Stimulated activated CD8-positive, alpha-beta memory T cell treated with anti-CD3 and anti-CD28 coated beads, Interleukin-7, amount 100 ng/mL, for 24 hours (primary cell): ENCODE measurements at regions not wholly inside any gene's neighbourhood (a gene's known extent, or its start where the extent isn't known, plus 50 kb on each side); places are given as distances from the start of the nearest gene placed in this dataset.

Experiments
- DNase-seq: peaks from one replicate; pipeline ENCODE4 v3.0.0-alpha.2; 2020; ENCODE audit warnings: low read depth

GRCh38 chr2:134143568-134143967 lies 110.3 kb upstream of the MGAT5 start:
- no peak for DNase-seq

- no peak for DNase-seq
Observed at GRCh38 chr2:134144081-134144596, 109.7 kb upstream of the MGAT5 start.

DNA sequence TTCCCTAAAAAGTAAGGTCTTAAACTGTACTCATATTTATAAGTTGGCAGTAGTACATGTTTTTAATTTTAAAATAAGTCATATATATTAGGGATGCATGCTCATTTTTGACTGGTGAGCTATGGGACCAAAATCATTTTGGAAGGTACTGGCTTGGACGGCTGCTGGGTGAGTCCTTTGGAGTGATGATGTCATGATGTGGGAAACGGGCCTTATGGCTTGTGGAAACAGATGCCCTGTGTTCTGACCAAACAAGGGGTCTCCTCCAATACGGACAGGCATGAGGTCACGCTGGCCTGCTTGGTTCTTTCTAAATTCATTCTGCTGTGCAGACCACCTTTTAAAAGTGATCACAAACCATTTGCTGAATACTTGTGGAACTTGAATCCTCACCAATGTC lies 109.2 kb upstream of the MGAT5 start:
- no peak for DNase-seq

DNA sequence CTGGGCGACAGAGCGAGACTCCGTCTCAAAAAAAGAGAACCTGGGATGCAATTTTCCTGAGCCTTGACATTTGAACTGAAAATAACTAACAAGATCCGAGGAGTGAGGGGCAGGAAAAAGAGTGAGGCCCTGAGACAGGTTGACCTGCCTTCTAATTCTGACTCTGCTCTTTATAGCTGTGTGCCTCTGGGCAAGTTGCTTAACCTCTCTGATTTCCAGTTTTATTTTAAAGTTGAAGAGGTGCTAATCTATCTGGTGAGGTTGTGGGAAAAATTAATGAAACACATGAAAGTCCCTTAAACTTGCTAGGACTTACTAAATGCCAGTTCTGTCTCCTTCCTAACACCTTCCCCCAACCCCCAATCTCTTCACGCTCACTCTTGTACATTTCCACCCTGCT lies 108.4 kb upstream of the MGAT5 start:
- no peak for DNase-seq

DNA sequence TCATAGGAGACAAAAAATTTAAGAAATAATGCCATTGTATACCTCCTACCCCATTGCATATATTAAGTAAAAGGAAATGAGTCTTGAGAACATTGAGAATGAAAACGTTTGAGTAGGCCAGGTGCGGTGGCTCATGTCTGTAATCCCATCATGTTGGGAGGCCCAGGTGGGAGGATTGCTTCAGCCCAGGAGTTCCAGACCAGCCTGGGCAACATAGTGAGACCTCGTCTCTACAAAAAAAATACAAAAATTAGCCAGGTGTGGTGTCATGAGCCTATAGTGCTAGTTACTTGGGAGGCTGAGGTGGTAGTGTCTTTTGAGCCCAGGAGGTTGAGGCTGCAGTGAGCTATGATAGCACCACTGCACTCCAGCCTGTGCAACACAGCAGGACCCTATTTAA lies 107.7 kb upstream of the MGAT5 start:
- no peak for DNase-seq

DNA sequence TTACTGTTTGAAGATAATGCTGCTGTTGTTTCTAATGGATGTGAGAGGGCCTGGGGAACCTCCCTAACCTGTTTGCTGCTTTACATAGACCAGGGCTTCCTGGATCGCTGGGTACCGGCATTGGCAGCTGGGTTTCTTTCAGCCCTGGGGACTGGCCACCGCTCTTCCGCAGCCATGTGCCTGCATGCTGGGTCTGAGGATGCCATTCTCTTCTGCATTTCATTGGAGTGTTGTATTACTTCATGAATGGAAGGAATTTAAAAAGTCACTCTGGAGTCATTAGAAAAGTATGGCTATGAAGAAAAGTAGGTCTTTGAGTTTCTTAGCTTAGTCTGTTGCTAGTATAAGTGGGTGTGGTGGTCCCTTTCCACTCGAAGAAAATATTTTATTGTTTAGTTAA lies 107.3 kb upstream of the MGAT5 start:
- DNase-seq = no peak

DNA sequence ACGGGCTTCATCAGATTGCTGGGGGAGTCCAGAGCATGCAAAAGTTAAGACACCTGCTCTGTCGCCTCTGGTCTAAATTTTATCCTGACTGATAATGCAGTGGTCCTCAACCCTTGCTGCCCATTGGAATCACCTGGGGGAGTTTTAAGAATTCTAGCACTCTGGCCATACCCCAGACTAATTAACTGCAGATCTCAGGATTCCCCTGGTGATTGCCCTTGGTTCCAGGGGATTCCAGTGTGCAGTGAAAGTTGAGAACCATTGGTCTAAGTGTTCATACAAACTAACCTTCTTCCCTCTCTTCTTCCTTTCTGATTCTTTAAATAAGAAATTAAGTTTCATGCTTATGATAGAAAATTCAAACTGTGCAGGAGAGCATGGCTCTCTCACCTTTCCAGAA lies 105.7 kb upstream of the MGAT5 start:
- DNase-seq = no peak

GRCh38 chr2:134148843-134149472 lies 104.9 kb upstream of the MGAT5 start:
- no peak for DNase-seq

- DNase-seq = no peak
Observed at GRCh38 chr2:134149904-134150303, 104.0 kb upstream of the MGAT5 start.

GRCh38 chr2:134150760-134151159 lies 103.1 kb upstream of the MGAT5 start:
- no peak for DNase-seq

GRCh38 chr2:134152045-134153010 lies 101.5 kb upstream of the MGAT5 start:
- no peak for DNase-seq

- no peak for DNase-seq
Observed at GRCh38 chr2:134153294-134153880, 100.5 kb upstream of the MGAT5 start.

DNA sequence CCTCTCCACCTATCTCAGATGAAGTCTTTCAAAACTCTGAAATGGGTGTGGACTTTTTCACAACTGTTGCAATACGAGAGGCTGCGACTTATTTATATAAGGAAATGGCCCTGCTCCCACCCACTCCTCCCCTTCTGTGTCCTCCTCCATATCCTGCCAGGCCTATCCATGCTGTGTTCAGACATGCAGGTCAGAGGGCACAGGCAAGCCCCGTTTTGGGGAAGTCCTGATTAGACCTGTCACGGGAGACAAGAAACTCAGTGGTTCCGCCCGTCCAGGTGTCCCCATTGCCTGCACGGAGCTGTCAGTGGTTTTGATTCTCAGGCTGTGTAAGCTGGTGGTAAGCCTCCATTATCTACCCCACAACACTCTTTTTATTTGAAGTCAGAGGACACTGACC lies 99.6 kb upstream of the MGAT5 start:
- DNase-seq = no peak

- no peak for DNase-seq
Observed at GRCh38 chr2:134155134-134155533, 98.7 kb upstream of the MGAT5 start.

- no peak for DNase-seq
Observed at GRCh38 chr2:134158295-134158694, 95.6 kb upstream of the MGAT5 start.

GRCh38 chr2:134161170-134161547 lies 92.7 kb upstream of the MGAT5 start:
- DNase-seq = no peak

DNA sequence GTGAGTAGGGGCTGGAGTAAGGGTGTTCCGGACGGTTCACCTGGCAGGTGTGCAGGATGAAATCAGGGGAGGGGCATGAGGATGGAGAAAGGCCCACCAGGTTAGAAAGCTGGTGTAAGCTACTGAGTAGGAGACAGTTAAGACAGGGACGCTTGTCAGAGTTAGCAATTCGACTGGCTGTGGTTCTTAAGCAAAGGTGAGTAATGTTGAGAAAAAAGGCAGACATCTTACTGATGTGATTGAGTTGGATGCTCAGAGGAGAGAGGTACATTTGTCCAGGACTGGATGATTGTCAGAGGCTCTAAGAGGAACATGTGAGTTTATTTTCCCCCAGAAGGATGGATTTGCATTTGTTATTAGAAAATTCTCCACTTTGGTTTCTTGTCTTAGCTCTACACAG lies 90.5 kb upstream of the MGAT5 start:
- DNase-seq = no peak

- no peak for DNase-seq
Observed at GRCh38 chr2:134164306-134164705, 89.6 kb upstream of the MGAT5 start.

DNA sequence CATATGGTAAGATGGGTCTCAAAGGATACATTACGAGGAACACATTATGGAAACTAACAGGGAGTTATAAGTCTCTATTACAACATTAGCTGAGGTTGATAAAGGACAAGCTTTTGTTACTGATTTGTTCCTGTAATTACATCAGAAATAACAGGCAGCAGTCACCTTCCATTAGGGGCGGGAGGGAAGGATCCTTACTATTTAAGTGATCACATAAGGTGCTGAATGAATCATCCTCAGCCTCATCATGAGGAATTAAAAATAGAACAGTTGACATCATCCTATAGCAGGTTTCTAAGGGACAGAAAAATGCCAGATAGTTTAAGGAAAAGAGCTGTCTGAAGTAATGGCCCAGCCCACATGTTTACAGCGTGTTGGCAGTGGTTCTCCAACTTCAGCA lies 86.9 kb upstream of the MGAT5 start:
- DNase-seq = no peak

GRCh38 chr2:134169788-134170187 lies 84.1 kb upstream of the MGAT5 start:
- no peak for DNase-seq

DNA sequence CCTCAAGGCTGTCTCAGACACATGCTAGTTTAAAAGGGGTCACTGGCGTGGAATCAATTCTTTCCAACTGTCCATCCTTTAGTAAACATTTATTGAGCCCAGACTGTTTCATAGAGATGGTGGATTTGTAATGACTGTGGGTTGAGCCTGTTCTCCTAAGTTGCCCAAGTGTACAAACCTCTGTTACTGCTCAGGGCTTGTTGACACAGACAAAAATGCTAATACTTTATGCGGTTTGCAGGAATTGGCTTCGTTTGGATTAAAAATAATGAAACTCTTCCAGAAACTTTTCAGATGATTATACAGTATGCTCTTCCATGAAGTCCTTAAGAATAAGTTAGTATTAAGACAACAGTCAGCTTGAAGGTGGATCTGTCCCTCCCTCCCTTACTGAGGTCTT lies 83.6 kb upstream of the MGAT5 start:
- no peak for DNase-seq

DNA sequence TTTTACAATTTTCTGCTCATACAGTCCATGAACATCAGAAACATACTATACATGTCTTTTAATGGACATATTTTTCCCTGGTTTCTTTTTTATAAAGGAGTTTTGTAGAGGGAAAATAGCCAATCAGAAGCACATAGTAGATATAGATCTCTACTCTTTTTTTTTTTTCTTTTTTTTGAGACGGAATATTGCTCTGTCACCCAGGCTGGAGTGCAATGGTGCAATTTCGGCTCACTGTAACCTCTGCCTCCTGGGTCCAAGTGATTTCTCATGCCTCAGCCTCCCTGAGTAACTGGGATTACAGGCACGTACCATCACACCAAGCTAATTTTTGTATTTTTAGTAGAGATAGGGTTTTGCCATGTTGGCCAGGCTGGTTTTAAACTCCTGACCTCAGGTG lies 83.2 kb upstream of the MGAT5 start:
- no peak for DNase-seq
